NT2/D1 (cell line): ENCODE measurements at regions not wholly inside any gene's neighbourhood (a gene's known extent, or its start where the extent isn't known, plus 50 kb on each side); places are given as distances from the start of the nearest gene placed in this dataset.
"Not testable (repeated sequence)": the region's sequence is repeated elsewhere in the genome, so short reads cannot be mapped to it uniquely, and the experiment has no call there.

Source experiments
- DNase-seq: peaks from one replicate; pipeline ENCODE4 v3.0.0-alpha.2; 2011; ENCODE audit warnings: low read depth, low spot score
- H3K27me3 ChIP-seq: 2 replicates; pipeline ENCODE4 v1.6.0; 2011; ENCODE audit warnings: mild to moderate bottlenecking; ENCODE audit not compliant: insufficient read length, insufficient read depth
- H3K36me3 ChIP-seq: 2 replicates; pipeline ENCODE4 v1.6.1; 2011; ENCODE audit warnings: mild to moderate bottlenecking, low read length, mixed read lengths; ENCODE audit not compliant: insufficient read depth, insufficient read length
- H3K4me1 ChIP-seq: 2 replicates; pipeline ENCODE4 v1.5.1; 2011; ENCODE audit not compliant: insufficient read depth, insufficient read length
- H3K4me3 ChIP-seq: 2 replicates; pipeline ENCODE4 v1.5.1; 2011; ENCODE audit warnings: low read depth; ENCODE audit not compliant: insufficient read length
- H3K9ac ChIP-seq: 2 replicates; pipeline ENCODE4 v1.6.0; 2011; ENCODE audit warnings: low read depth; ENCODE audit not compliant: insufficient read length
- H3K9me3 ChIP-seq: 2 replicates; pipeline ENCODE4 v1.5.1; 2011; ENCODE audit warnings: mild to moderate bottlenecking, low read length; ENCODE audit not compliant: insufficient read depth
- SUZ12 ChIP-seq: IDR thresholded peaks from 2 replicates; pipeline ENCODE4 v1.6.1; 2011; ENCODE audit not compliant: insufficient read length, insufficient read depth; ENCODE audit errors: extremely low read depth
- YY1 ChIP-seq: IDR thresholded peaks from 2 replicates; pipeline ENCODE4 v1.6.1; 2011; ENCODE audit not compliant: insufficient read length, insufficient read depth
- ZNF274 ChIP-seq: IDR thresholded peaks from 2 replicates; pipeline ENCODE4 v1.6.1; 2011; ENCODE audit warnings: mild to moderate bottlenecking, low read depth, low read length

- no peaks in the 10 kb centered on the region for H3K27me3 ChIP-seq
- no peaks in the 10 kb centered on the region for H3K4me1 ChIP-seq
- TF ChIP-seq ZNF274 (no peak), SUZ12 (no peak), YY1 (no peak)
- H3K9me3 ChIP-seq = no peaks in the 10 kb centered on the region
- no peak overlapping the region for H3K4me3 ChIP-seq
- H3K9ac ChIP-seq = no peak overlapping the region
- DNase-seq = no peak
- no peaks in the 10 kb centered on the region for H3K36me3 ChIP-seq
Measured at GRCh38 chr6:66127061-66127460, 420.0 kb upstream of the EYS start.

GRCh38 chr6:66126358-66126757, 419.3 kb upstream of the EYS start:
- H3K4me3 ChIP-seq = no peak overlapping the region
- H3K9me3 ChIP-seq = no peaks in the 10 kb centered on the region
- H3K4me1 ChIP-seq = no peaks in the 10 kb centered on the region
- H3K36me3 ChIP-seq = no peaks in the 10 kb centered on the region
- no peaks in the 10 kb centered on the region for H3K27me3 ChIP-seq
- no peak for DNase-seq
- H3K9ac ChIP-seq = no peak overlapping the region
- TF ChIP-seq YY1 (no peak), SUZ12 (no peak), ZNF274 (no peak)

GRCh38 chr6:66103954-66104353, 396.9 kb upstream of the EYS start:
- no peak overlapping the region for H3K4me3 ChIP-seq
- H3K27me3 ChIP-seq = no peaks in the 10 kb centered on the region
- peaks cover 8% of the 10 kb centered on the region; the same call in 1 of the 2 replicates for H3K9me3 ChIP-seq
- DNase-seq = no peak
- no peaks in the 10 kb centered on the region for H3K36me3 ChIP-seq
- no peak overlapping the region for H3K9ac ChIP-seq
- H3K4me1 ChIP-seq = no peaks in the 10 kb centered on the region
- TF ChIP-seq YY1 = no peak
- no peak for TF ChIP-seq ZNF274
- TF ChIP-seq SUZ12 = no peak

GRCh38 chr6:66103354-66103753, 396.3 kb upstream of the EYS start:
- no peaks in the 10 kb centered on the region for H3K27me3 ChIP-seq
- H3K4me1 ChIP-seq = no peaks in the 10 kb centered on the region
- no peaks in the 10 kb centered on the region for H3K36me3 ChIP-seq
- no peak for DNase-seq
- TF ChIP-seq YY1 (no peak), SUZ12 (no peak), ZNF274 (no peak)
- no peak overlapping the region for H3K4me3 ChIP-seq
- peaks cover 8% of the 10 kb centered on the region; the same call in 1 of the 2 replicates for H3K9me3 ChIP-seq
- no peak overlapping the region for H3K9ac ChIP-seq

GRCh38 chr6:66096679-66097078, 389.7 kb upstream of the EYS start:
- H3K27me3 ChIP-seq = no peaks in the 10 kb centered on the region
- TF ChIP-seq YY1 (no peak), ZNF274 (no peak), SUZ12 (no peak)
- no peak overlapping the region for H3K9ac ChIP-seq
- no peak for DNase-seq
- H3K4me3 ChIP-seq = no peak overlapping the region
- H3K4me1 ChIP-seq = no peaks in the 10 kb centered on the region
- H3K9me3 ChIP-seq = no peaks in the 10 kb centered on the region
- no peaks in the 10 kb centered on the region for H3K36me3 ChIP-seq

- TF ChIP-seq YY1 = no peak
- no peak for TF ChIP-seq ZNF274
- TF ChIP-seq SUZ12 = no peak
- Histone ChIP-seq H3K9ac (no peak overlapping the region), H3K36me3 (no peaks in the 10 kb centered on the region), H3K4me1 (no peaks in the 10 kb centered on the region), H3K27me3 (no peaks in the 10 kb centered on the region), H3K9me3 (no peaks in the 10 kb centered on the region), H3K4me3 (no peak overlapping the region)
- DNase-seq = no peak
Measured at GRCh38 chr6:66094615-66095014, 387.6 kb upstream of the EYS start.

- not testable (repeated sequence) for H3K27me3 ChIP-seq, H3K9me3 ChIP-seq, H3K36me3 ChIP-seq, H3K9ac ChIP-seq, DNase-seq, H3K4me1 ChIP-seq, H3K4me3 ChIP-seq
Measured at GRCh38 chr6:66092306-66092705, 385.3 kb upstream of the EYS start.

- Histone ChIP-seq H3K27me3 (no peaks in the 10 kb centered on the region), H3K4me3 (no peak overlapping the region), H3K4me1 (no peaks in the 10 kb centered on the region), H3K36me3 (no peaks in the 10 kb centered on the region), H3K9ac (no peak overlapping the region), H3K9me3 (no peaks in the 10 kb centered on the region)
- no peak for TF ChIP-seq YY1
- TF ChIP-seq SUZ12 = no peak
- TF ChIP-seq ZNF274 = no peak
- DNase-seq = no peak
Measured at GRCh38 chr6:66086532-66086931, 379.5 kb upstream of the EYS start.
